Mucosa of gallbladder (tissue), 1 donor: ENCODE measurements at regions not wholly inside any gene's neighbourhood (a gene's known extent, or its start where the extent isn't known, plus 50 kb on each side); places are given as distances from the start of the nearest gene placed in this dataset.

Experiments used
- DNase-seq: peaks from one replicate; pipeline ENCODE4 v3.0.0-alpha.2; 2020; ENCODE audit warnings: low spot score
- donor health status: DM: no; HTN: no; CAD: no.

GRCh38 chr9:89807682-89808075, 202.9 kb downstream of the GADD45G start:
- DNase-seq = no peak

GRCh38 chr9:89808076-89808755, 203.4 kb downstream of the GADD45G start:
- no peak for DNase-seq

GRCh38 chr9:89808756-89809181, 204.0 kb downstream of the GADD45G start:
- DNase-seq = no peak

DNA sequence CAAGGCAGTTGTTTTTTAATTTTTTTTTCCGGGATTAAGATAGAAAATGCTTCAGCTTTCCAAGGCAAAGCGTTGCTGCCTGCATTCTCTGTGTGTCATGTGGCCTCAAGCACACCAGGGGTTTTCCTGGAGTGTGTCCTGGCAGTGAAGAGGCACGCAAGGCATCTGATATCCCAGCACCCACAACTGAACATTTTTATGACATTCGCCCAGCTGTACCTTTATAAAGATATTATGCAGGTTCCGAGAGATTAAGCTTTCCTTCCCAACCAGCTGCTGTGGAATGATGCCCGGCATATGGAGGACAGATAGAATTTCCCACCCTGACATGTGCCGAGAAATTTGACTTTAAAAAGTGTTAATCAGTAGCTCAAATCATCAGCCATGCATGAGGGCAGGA, 205.6 kb downstream of the GADD45G start:
- no peak for DNase-seq

DNA sequence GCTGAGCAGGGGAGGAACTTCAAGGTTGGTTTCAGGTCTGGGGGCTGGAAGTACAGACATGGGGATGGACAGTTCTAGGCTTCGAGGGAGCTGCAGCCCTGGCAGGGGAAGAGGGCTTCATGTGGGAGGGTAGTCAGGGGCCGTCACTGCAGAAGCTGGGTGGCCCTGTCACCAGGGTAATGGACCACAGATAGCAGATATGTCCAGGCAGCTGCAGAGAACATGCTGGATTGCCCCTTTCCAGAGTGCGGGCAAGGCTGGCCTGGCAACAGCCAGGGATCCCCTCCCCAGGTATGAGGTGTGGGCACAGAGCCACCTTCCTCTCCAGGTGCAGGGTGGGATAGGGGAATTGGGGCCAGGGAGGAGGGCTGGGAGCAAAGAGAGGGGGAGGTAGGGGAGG, 206.5 kb downstream of the GADD45G start:
- DNase-seq = no peak

DNA sequence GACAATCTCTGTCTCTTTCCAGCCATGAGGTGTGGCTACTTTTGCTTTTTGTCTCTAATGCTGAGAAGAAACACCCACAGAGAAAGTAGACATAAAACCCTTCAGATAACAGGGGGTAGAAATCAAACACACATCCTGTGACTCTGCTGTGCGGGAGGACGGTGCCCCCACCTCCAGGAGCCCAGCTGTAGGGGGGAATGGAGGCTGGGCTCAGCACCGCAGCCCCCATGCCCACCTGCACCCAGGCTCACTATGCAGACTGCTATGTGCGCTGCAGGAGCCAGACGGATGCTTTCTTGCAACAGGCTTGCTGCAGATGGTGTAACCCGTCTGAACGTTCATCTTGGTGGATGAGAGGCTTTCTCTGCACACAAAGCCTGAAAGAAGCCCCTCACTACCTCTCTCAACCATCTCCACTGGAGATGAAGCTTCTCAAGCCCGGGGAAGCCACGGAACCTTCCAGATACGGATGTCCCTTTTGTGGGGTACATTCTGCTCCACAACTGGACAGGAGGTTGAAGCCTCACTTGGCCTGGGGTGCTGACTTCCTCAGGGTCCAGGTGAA, 207.2 kb downstream of the GADD45G start:
- DNase-seq = no peak

- DNase-seq = no peak
Measured at GRCh38 chr9:89812556-89813181, 207.9 kb downstream of the GADD45G start.

- no peak for DNase-seq
Measured at GRCh38 chr9:89813482-89813881, 208.7 kb downstream of the GADD45G start.

DNA sequence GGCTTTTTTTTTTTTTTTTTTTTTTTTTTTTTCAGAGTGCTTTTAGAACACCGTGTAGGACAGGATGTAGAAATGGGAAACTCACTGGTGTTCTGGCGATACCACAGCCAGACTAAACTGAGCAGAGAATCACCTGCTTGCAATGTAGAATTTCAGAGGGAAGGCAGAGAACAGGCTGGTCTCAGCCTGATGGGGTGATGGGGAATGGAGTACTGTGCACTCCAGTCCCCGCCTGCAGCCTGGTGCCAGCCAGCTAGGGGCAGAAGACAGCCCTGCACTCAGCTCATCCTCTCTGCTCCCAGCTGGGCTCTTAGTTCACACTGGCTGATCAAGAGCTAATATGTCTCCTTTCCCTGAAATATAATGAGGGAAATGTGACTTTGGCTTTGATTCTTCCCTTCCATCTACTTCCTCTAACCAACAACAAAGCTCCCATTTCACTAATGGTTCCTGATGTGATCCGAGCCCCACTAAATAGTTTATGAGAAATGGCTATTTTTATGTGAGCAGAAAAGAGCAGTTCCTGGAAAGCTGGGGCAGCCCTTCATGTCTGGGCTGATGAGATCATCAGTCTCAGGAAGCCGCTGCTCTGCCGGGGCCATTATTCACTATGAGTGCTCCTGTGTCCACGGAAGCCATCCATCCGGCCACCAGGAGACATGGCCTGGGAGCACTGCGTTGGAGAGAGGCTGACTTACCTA, 209.7 kb downstream of the GADD45G start:
- DNase-seq = no peak

DNA sequence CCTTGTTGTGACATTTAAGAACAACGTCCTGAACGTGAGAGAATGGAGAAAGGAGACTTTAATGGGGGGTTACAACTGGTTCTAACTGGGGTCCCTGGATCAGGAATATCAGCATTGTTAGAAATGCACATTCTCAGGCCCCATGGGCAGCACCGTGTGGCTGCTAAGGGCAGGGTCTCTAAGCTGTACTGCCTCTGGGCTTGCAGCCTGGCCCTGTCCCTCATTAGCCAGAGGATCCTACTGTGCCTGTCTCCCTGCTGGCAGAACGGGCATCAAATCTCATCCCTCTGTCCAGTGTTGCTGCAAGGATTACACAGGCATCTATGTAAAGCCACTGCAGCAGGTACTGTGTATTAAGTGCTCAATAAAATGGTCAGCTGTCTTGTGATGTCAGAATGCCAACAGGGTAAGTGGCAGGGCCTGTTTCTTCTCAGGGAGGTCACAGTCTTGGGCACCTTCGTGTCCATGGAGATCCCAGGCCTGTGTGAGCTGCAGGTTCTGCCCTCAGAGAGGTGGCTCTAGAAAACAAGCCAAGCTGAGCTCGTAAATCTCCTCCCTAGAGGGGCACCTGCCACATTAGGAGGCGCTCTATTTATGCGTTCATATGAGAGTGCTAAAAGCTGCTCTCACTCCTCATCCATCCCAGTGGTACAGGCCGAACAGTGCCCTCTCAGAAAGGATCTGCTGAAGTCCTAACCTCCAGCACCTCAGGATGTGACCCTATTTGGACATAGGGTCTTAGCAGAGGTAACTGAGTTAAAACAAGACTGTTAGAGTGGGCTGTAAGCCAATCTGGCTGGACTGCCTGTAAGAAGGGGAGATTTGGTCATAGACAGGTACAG, 210.5 kb downstream of the GADD45G start:
- no peak for DNase-seq

- peak; percentile 19 for DNase-seq
Measured at GRCh38 chr9:89815903-89816573, 211.2 kb downstream of the GADD45G start.

- no peak for DNase-seq
Measured at GRCh38 chr9:89817151-89817950, 212.5 kb downstream of the GADD45G start.

DNA sequence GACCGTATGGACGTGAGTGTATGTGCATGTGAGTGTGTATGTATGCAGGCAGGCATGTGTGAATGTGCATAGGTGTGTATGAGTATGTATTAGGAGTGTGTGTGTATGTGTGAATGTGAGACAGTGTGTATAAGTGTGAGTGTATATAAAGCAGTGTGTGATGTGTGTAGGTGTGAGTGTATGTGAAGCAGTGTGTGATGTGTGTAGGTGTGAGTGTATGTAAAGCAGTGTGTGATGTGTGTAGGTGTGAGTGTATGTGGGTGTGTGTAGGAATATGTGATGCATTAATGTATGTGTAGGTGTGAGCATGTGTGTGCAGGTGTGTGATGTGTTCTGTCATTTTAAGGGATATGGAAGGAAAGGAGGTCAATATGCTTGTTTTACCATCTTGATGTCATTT, 215.5 kb downstream of the GADD45G start:
- no peak for DNase-seq

- DNase-seq = no peak
Measured at GRCh38 chr9:89821081-89821480, 216.3 kb downstream of the GADD45G start.

DNA sequence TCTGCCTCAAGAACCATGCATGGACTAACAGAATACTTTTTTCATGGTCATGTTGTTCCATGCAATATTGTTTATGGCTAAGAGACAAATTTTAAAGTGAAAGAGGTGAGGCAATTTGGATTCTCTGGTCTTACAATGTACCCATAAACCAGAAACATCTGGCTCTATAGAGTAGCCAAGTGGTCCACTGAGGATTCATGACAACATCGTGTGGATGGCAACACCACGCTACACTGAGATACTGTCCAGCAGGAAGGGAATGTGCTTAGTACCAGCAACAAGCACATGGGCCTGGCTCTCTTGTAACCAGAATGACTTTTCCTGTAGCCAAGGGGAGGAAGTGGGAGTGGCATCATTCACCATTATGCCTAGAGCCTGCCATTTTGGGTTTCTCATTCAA, 218.2 kb downstream of the GADD45G start:
- no peak for DNase-seq

DNA sequence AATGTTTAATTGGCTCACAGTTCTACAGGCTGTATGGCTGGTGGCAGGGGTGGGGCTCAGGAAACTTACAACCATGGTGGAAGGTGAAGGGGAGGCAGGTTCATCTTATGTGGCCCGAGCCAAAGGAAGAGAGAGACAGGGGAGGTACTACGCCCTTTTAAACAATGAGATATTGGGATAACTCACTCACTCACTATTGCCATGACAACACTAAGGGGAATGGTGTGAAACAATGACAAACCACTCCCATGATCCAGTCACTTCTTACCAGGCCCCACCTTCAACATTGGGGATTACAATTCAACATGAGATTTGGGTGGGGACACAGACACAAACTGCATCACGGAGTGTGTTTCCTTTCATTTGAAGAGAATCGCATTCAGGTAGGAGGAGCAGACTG, 220.9 kb downstream of the GADD45G start:
- DNase-seq = no peak

DNA sequence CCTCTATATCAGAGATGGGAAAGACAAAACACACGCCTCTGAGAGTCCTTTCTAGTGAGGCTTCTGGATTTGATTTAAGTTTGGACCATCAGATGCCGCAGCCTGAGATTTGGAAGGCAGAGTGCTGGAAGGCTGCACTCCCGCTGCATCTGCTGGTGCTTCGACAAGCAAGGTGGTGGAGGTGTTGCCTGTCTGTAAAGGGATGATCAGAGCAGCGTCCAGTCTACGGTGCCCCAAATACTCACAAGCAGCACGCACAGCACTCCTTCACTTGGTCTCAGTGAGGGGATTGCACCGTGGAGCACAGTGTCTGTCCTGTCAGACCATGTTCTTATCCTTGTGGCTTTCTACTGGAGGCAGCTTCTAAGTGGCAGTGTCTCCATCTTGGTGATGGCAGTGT, 221.4 kb downstream of the GADD45G start:
- no peak for DNase-seq

DNA sequence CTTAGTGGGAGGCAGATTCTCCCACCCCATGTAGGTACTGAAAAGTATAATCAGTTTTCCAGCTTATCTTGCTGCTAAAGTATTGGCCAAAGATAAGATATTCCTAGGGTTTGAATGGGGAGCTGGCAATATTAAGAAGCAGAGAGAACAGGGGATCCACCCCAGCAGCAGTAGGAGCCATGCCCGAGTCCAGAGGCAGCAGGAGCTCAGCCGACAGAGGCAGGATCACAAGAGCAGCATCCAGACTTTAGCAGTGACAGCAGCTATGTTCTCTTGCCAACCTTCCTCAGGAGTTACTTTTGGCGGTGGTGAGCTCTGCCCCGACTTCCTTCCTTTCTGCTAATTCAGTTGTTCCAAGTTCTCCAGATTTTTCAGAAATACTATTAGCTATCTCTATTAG, 224.5 kb downstream of the GADD45G start:
- DNase-seq = no peak

- DNase-seq = no peak
Measured at GRCh38 chr9:89835666-89836065, 230.9 kb downstream of the GADD45G start.

- peak; percentile 8 for DNase-seq
Measured at GRCh38 chr9:89837162-89837933, 232.5 kb downstream of the GADD45G start.
